ENCODE measurements at regions not wholly inside any gene's neighbourhood (a gene's known extent, or its start where the extent isn't known, plus 50 kb on each side); places are given as distances from the start of the nearest gene placed in this dataset.

- no peaks in the 10 kb centered on the region for H3K9me3 ChIP-seq (ENCODE audit: low read length)
- H2AFZ ChIP-seq (ENCODE audit: low read depth, low read length) = no peak overlapping the region
- no peaks in the 10 kb centered on the region for H4K20me1 ChIP-seq (ENCODE audit: insufficient read depth)
- no peak overlapping the region for H3K4me2 ChIP-seq (ENCODE audit: low read length)
- TF ChIP-seq EP300 (conservative IDR thresholded peaks at IDR 0.05; ENCODE audit: poor library complexity, severe bottlenecking) = no peak
- no peak for TF ChIP-seq CTCF (IDR thresholded peaks at IDR 0.05; ENCODE audit: poor library complexity, severe bottlenecking)
- no peak for TF ChIP-seq TAF1 (IDR thresholded peaks at IDR 0.05; ENCODE audit: low read depth)
- TF ChIP-seq REST (IDR thresholded peaks at IDR 0.05; ENCODE audit: borderline replicate concordance) = no peak
- TF ChIP-seq RAD21 (conservative IDR thresholded peaks at IDR 0.05) = no peak
- no peak for TF ChIP-seq POLR2AphosphoS5 (IDR thresholded peaks at IDR 0.05)
- no peak for TF ChIP-seq EZH2 (IDR thresholded peaks at IDR 0.05; ENCODE audit: borderline replicate concordance, insufficient read depth, low read length, poor library complexity, severe bottlenecking)
- TF ChIP-seq MXI1 (conservative IDR thresholded peaks at IDR 0.05; ENCODE audit: poor library complexity, severe bottlenecking) = no peak
- TF ChIP-seq SMC3 (conservative IDR thresholded peaks at IDR 0.05; ENCODE audit: poor library complexity) = no peak
- no peaks in the 10 kb centered on the region for H3K9me2 ChIP-seq (ENCODE audit: insufficient read depth, low read length)
- H3K79me2 ChIP-seq (replicated peaks; ENCODE audit: insufficient read depth, low read length) = no peaks in the 10 kb centered on the region
- no peaks in the 10 kb centered on the region for H3K27me3 ChIP-seq (ENCODE audit: insufficient read depth, low read depth, low read length)
- H3K27ac ChIP-seq (ENCODE audit: low read length) = no peak overlapping the region
- H3F3A ChIP-seq (ENCODE audit: insufficient read depth, low read length, poor library complexity, severe bottlenecking) = no peaks in the 10 kb centered on the region
- H3K36me3 ChIP-seq (ENCODE audit: insufficient read depth, low read length) = no peaks in the 10 kb centered on the region
- no peak overlapping the region for H3K4me3 ChIP-seq (ENCODE audit: low read length)
- no peak overlapping the region for H3K9ac ChIP-seq (ENCODE audit: low read length)
These were observed 922.8 kb downstream of the EPHA7 start for GRCh38 chr6:92496527-92496926.

GRCh38 chr6:92495242-92495641, 924.1 kb downstream of the EPHA7 start:
- Histone ChIP-seq H3K79me2 (replicated peaks; ENCODE audit: insufficient read depth, low read length) (no peaks in the 10 kb centered on the region), H2AFZ (ENCODE audit: low read depth, low read length) (no peak overlapping the region), H3K27ac (ENCODE audit: low read length) (no peak overlapping the region), H3K4me3 (ENCODE audit: low read length) (no peak overlapping the region), H3F3A (ENCODE audit: insufficient read depth, low read length, poor library complexity, severe bottlenecking) (no peaks in the 10 kb centered on the region), H3K4me2 (ENCODE audit: low read length) (no peak overlapping the region), H4K20me1 (ENCODE audit: insufficient read depth) (no peaks in the 10 kb centered on the region), H3K36me3 (ENCODE audit: insufficient read depth, low read length) (no peaks in the 10 kb centered on the region), H3K9me3 (ENCODE audit: low read length) (no peaks in the 10 kb centered on the region), H3K27me3 (ENCODE audit: insufficient read depth, low read depth, low read length) (no peaks in the 10 kb centered on the region), H3K9ac (ENCODE audit: low read length) (no peak overlapping the region), H3K9me2 (ENCODE audit: insufficient read depth, low read length) (no peaks in the 10 kb centered on the region)
- TF ChIP-seq REST (IDR thresholded peaks at IDR 0.05; ENCODE audit: borderline replicate concordance) = no peak
- TF ChIP-seq EZH2 (IDR thresholded peaks at IDR 0.05; ENCODE audit: borderline replicate concordance, insufficient read depth, low read length, poor library complexity, severe bottlenecking) = no peak
- TF ChIP-seq SMC3 (conservative IDR thresholded peaks at IDR 0.05; ENCODE audit: poor library complexity) = no peak
- no peak for TF ChIP-seq TAF1 (IDR thresholded peaks at IDR 0.05; ENCODE audit: low read depth)
- TF ChIP-seq POLR2AphosphoS5 (IDR thresholded peaks at IDR 0.05) = no peak
- TF ChIP-seq CTCF (IDR thresholded peaks at IDR 0.05; ENCODE audit: poor library complexity, severe bottlenecking) = no peak
- no peak for TF ChIP-seq MXI1 (conservative IDR thresholded peaks at IDR 0.05; ENCODE audit: poor library complexity, severe bottlenecking)
- no peak for TF ChIP-seq RAD21 (conservative IDR thresholded peaks at IDR 0.05)
- no peak for TF ChIP-seq EP300 (conservative IDR thresholded peaks at IDR 0.05; ENCODE audit: poor library complexity, severe bottlenecking)
